Sigmoid colon (tissue), 6 donors: ENCODE measurements at regions not wholly inside any gene's neighbourhood (a gene's known extent, or its start where the extent isn't known, plus 50 kb on each side); places are given as distances from the start of the nearest gene placed in this dataset.

Experiments used
- DNase-seq: peaks from one replicate; pipeline ENCODE4 v3.0.0-alpha.2; 2019
- H3K27ac ChIP-seq, 4 donors: fragments of 200-600 bp; sonication (generic); one replicate each; pipeline ENCODE4 v1.5.1; 2016 to 2019; ENCODE audit warnings: mild to moderate bottlenecking in 1 of 4
- H3K27me3 ChIP-seq, 3 donors: fragments of 200-600 bp; sonication (generic); one replicate each; pipeline ENCODE4 v1.5.1; 2019; ENCODE audit warnings: mild to moderate bottlenecking in 1 of 3
- H3K36me3 ChIP-seq, 4 donors: fragments of 200-600 bp; sonication (generic); one replicate each; pipeline ENCODE4 v1.5.1; 2016 to 2019
- H3K4me1 ChIP-seq, 4 donors: fragments of 200-600 bp; sonication (generic); one replicate each; pipeline ENCODE4 v1.5.1; 2017 to 2019
- H3K4me3 ChIP-seq, 4 donors: fragments of 200-600 bp; sonication (generic); one replicate each; pipeline ENCODE4 v1.5.1; 2017 to 2019; ENCODE audit warnings: mild to moderate bottlenecking in 2 of 4, moderate library complexity in 1 of 4
- H3K9me3 ChIP-seq, 4 donors: fragments of 200-600 bp in 3 of 4; sonication (generic) in 3 of 4; one replicate each; pipeline versions ENCODE4 v1.5.1 to v1.6.1; 2013 to 2019
- EP300 ChIP-seq, 4 donors: sonication (generic); formaldehyde crosslinking; IDR thresholded peaks; one replicate each; pipeline ENCODE4 v1.6.1; 2017; ENCODE audit warnings: antibody characterized with exemption in 4 of 4
- POLR2A ChIP-seq, 2 donors: fragments of 450-650 bp; IDR thresholded peaks; one replicate each; pipeline ENCODE4 v1.6.1; 2016; ENCODE audit warnings: antibody characterized with exemption in 2 of 2, mild to moderate bottlenecking in 2 of 2, moderate library complexity in 2 of 2
- POLR2AphosphoS5 ChIP-seq, 4 donors: sonication (generic); formaldehyde crosslinking; IDR thresholded peaks; one replicate each; pipeline ENCODE4 v1.6.1; 2017; ENCODE audit warnings: antibody characterized with exemption in 4 of 4
- WGBS, 2 donors: extraction: QIAGEN DNeasy Blood & Tissue Kit; methylation state at CpG; one replicate each; pipeline ENCODE4 v1.1.7; 2013; 5-methylcytosine and 5-hydroxymethylcytosine counted together
- intact Hi-C: fragments of 100-400 bp; cut with DNase I; formaldehyde crosslinking; loops from one replicate; pipeline ENCODE4 v1.15.1; 2023
- TF ChIP-seq, protein P1 (sequence below), 4 experiments: fragments of 450-650 bp in 3 of 4; fragments of 200-600 bp in 1 of 4; IDR thresholded peaks; one replicate each; pipeline ENCODE4 v1.5.1; 2016 to 2019; ENCODE audit warnings: antibody characterized with exemption in 4 of 4, mild to moderate bottlenecking in 3 of 4, moderate library complexity in 2 of 4
- donor health status: healthy with polysubstance abuse.
- donor health status: healthy.

- H3K4me1 ChIP-seq, result no peaks in the 10 kb centered on the region
- no peak for DNase-seq
- no peaks in the 10 kb centered on the region for H3K36me3 ChIP-seq
- intact Hi-C loops, result no loop called here
- WGBS, 2 donors, result 39 to 60% methylated on average over 2 of the region's 2 CpGs
- H3K27me3 ChIP-seq, result no peaks in the 10 kb centered on the region
- H3K4me3 ChIP-seq, result no peak overlapping the region
- H3K27ac ChIP-seq, result no peak overlapping the region
- no peaks in the 10 kb centered on the region for H3K9me3 ChIP-seq
- TF ChIP-seq POLR2A (IDR thresholded peaks at IDR 0.05) (no peak), POLR2AphosphoS5 (IDR thresholded peaks at IDR 0.05) (no peak), EP300 (IDR thresholded peaks at IDR 0.05) (no peak)
- TF ChIP-seq, protein P1, sequence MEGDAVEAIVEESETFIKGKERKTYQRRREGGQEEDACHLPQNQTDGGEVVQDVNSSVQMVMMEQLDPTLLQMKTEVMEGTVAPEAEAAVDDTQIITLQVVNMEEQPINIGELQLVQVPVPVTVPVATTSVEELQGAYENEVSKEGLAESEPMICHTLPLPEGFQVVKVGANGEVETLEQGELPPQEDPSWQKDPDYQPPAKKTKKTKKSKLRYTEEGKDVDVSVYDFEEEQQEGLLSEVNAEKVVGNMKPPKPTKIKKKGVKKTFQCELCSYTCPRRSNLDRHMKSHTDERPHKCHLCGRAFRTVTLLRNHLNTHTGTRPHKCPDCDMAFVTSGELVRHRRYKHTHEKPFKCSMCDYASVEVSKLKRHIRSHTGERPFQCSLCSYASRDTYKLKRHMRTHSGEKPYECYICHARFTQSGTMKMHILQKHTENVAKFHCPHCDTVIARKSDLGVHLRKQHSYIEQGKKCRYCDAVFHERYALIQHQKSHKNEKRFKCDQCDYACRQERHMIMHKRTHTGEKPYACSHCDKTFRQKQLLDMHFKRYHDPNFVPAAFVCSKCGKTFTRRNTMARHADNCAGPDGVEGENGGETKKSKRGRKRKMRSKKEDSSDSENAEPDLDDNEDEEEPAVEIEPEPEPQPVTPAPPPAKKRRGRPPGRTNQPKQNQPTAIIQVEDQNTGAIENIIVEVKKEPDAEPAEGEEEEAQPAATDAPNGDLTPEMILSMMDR (IDR thresholded peaks at IDR 0.05), result no peak
These were observed 64.2 kb upstream of the CCN6 start for GRCh38 chr6:111989743-111990142.

DNA sequence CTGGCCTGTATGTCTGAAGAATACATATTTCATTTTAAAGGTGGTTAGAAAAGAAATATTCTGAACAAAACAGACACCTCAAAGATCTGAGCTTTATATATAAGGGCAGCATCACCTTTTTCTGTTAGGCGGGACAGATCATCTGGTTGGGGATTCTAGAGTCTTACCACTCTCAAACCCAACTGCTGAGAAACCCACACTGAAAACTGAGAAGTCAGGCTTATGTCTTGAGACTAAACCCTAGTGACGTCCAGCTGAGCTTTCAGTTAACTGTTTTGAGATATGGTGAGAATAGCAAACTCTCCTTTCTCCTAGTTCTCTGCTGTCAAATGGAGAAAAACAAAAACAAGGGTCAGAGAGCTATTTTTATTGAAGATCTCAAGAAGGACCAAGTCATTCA is 63.7 kb upstream of the CCN6 start:
- no peak overlapping the region for H3K4me3 ChIP-seq
- no peaks in the 10 kb centered on the region for H3K27me3 ChIP-seq
- TF ChIP-seq POLR2AphosphoS5 (IDR thresholded peaks at IDR 0.05), result no peak
- TF ChIP-seq EP300 (IDR thresholded peaks at IDR 0.05), result no peak
- TF ChIP-seq POLR2A (IDR thresholded peaks at IDR 0.05), result no peak
- TF ChIP-seq, protein P1 (IDR thresholded peaks at IDR 0.05), result no peak
- H3K27ac ChIP-seq, result no peak overlapping the region
- intact Hi-C loops, result no loop called here
- DNase-seq, result no peak
- H3K4me1 ChIP-seq, result no peaks in the 10 kb centered on the region
- no peaks in the 10 kb centered on the region for H3K36me3 ChIP-seq
- WGBS, 2 donors, result 72 to 83% methylated on average over 2 of the region's 2 CpGs
- no peaks in the 10 kb centered on the region for H3K9me3 ChIP-seq

DNA sequence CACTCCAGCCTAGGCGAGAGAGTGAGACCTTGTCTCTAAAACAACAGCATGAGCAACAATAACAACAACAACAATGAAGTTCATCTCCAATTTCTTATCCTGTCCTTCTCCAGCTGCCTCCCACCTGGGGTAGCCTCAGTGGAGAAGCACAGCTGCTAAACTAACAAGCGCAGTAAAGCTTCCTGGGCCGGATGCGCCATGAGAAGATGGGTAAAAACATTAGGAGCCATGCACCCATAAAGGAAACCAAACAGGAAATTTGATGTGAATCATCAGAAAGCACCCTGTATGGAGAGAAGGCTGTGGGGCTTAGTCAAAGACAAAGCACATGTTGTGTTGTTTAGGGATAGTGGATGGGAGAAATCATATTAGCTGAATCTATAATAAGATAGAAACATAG is 61.1 kb upstream of the CCN6 start:
- H3K4me1 ChIP-seq, result peaks cover 0 to 10% (median 0%) of the 10 kb centered on the region in 4 donors
- WGBS, 2 donors, result 56 to 76% methylated on average over 4 of the region's 4 CpGs
- intact Hi-C loops, result no loop called here

DNA sequence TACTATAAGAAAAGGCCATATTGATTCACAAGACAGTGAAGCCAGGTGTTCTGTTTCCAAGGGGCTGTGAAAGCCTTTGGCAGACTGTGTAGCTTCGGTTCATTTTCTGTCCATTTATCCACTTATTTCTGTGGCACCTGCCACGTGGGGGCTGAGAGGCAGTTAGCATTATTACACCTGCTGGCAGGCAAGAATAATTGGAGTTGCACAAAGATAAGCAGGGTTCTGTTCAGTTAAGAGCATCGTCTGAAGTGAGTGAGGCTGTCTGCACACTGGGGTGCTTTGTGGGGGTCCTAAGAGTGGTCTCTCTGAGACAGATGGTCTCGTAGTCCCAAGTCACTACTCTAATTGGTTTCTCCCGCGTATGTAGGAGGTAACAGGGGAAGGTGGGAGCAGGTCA is 60.6 kb upstream of the CCN6 start:
- WGBS, 2 donors, result 57 to 70% methylated on average over 6 of the region's 6 CpGs
- intact Hi-C loops, result no loop called here
- H3K27ac ChIP-seq, result no peak overlapping the region
- peaks cover 0 to 10% (median 0%) of the 10 kb centered on the region in 4 donors for H3K4me1 ChIP-seq
- no peak for DNase-seq
- no peak overlapping the region for H3K4me3 ChIP-seq
- no peaks in the 10 kb centered on the region for H3K36me3 ChIP-seq
- TF ChIP-seq POLR2AphosphoS5 (IDR thresholded peaks at IDR 0.05), result no peak
- no peaks in the 10 kb centered on the region for H3K27me3 ChIP-seq
- H3K9me3 ChIP-seq, result no peaks in the 10 kb centered on the region

More for the DNA sequence above, 61.1 kb upstream of the CCN6 start:
- TF ChIP-seq POLR2AphosphoS5 (IDR thresholded peaks at IDR 0.05) (no peak), EP300 (IDR thresholded peaks at IDR 0.05) (no peak), POLR2A (IDR thresholded peaks at IDR 0.05) (no peak)
- TF ChIP-seq, protein P1 (IDR thresholded peaks at IDR 0.05), result no peak
- DNase-seq, result no peak
- no peaks in the 10 kb centered on the region for H3K9me3 ChIP-seq
- no peak overlapping the region for H3K4me3 ChIP-seq
- no peaks in the 10 kb centered on the region for H3K36me3 ChIP-seq
- H3K27ac ChIP-seq, result no peak overlapping the region
- no peaks in the 10 kb centered on the region for H3K27me3 ChIP-seq

DNA sequence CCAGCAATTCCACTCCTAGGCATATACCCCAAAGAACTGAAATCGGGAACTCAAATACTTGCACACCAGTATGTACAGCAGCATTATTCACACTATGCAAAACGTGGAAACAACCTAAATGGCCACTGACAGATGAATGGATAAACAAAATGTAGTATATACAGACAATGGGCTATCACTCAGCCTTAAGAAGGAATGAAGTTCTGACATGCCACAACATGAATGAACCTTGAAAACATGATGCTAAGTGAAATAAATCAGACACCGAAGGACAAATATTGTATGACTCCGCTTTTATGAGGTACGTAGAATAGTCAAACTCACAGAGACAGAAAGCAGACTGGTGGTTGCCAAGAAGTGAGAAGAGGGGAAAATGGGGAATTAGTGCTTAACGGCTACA is 59.1 kb upstream of the CCN6 start:
- 80 to 86% methylated on average over 6 of the region's 6 CpGs for WGBS, 2 donors
- peaks cover 0 to 10% (median 0%) of the 10 kb centered on the region in 4 donors for H3K4me1 ChIP-seq
- intact Hi-C loops, result loop anchor here (5.0 kb wide), 2 partner anchors 232 to 737 kb away; a partner anchor contains a TSS
- H3K36me3 ChIP-seq, result no peaks in the 10 kb centered on the region
- TF ChIP-seq POLR2AphosphoS5 (IDR thresholded peaks at IDR 0.05) (no peak), POLR2A (IDR thresholded peaks at IDR 0.05) (no peak), EP300 (IDR thresholded peaks at IDR 0.05) (no peak)
- TF ChIP-seq, protein P1 (IDR thresholded peaks at IDR 0.05), result no peak
- DNase-seq, result no peak
- no peak overlapping the region for H3K4me3 ChIP-seq
- no peaks in the 10 kb centered on the region for H3K9me3 ChIP-seq
- no peaks in the 10 kb centered on the region for H3K27me3 ChIP-seq
- H3K27ac ChIP-seq, result no peak overlapping the region
